KMS-11 (cell line): ENCODE measurements at regions not wholly inside any gene's neighbourhood (a gene's known extent, or its start where the extent isn't known, plus 50 kb on each side); places are given as distances from the start of the nearest gene placed in this dataset.

Experiments
- H2AFZ ChIP-seq: fragments of 200-600 bp; sonication (generic); 2 replicates; pipeline ENCODE4 v1.6.1; 2016; ENCODE audit warnings: antibody characterized with exemption, mixed run types, low read depth
- H3K27ac ChIP-seq: fragments of 200-600 bp; sonication (generic); 2 replicates; pipeline ENCODE4 v1.6.1; 2016; ENCODE audit warnings: mild to moderate bottlenecking, mixed run types
- H3K27me3 ChIP-seq: fragments of 200-600 bp; sonication (generic); 2 replicates; pipeline ENCODE4 v1.6.1; 2017; ENCODE audit warnings: mild to moderate bottlenecking, low read depth, mixed run types, moderate library complexity; ENCODE audit not compliant: insufficient read depth
- H3K36me3 ChIP-seq: fragments of 200-600 bp; sonication (generic); 2 replicates; pipeline ENCODE4 v1.6.1; 2017; ENCODE audit warnings: mild to moderate bottlenecking, mixed run types; ENCODE audit not compliant: insufficient read depth
- H3K4me1 ChIP-seq: fragments of 200-600 bp; sonication (generic); 2 replicates; pipeline ENCODE4 v1.6.1; 2016; ENCODE audit warnings: mild to moderate bottlenecking, low read depth, mixed run types; ENCODE audit not compliant: poor library complexity, severe bottlenecking
- H3K4me2 ChIP-seq: fragments of 200-600 bp; sonication (generic); 2 replicates; pipeline ENCODE4 v1.7.0; 2016; ENCODE audit warnings: mild to moderate bottlenecking, mixed run types
- H3K4me3 ChIP-seq: fragments of 200-600 bp; sonication (generic); IDR thresholded peaks from 2 replicates; pipeline ENCODE4 v1.6.1; 2017; ENCODE audit warnings: low read depth, low read length, mixed read lengths; ENCODE audit not compliant: insufficient read depth
- H3K79me2 ChIP-seq: fragments of 200-600 bp; sonication (generic); 2 replicates; pipeline ENCODE4 v1.6.1; 2016; ENCODE audit warnings: low read depth, mixed run types; ENCODE audit not compliant: insufficient read depth
- H3K9ac ChIP-seq: fragments of 200-600 bp; sonication (generic); 2 replicates; pipeline ENCODE4 v1.6.1; 2016; ENCODE audit warnings: mild to moderate bottlenecking, mixed run types
- H4K20me1 ChIP-seq: fragments of 200-600 bp; sonication (generic); 2 replicates; pipeline ENCODE4 v1.6.1; 2016; ENCODE audit warnings: mild to moderate bottlenecking, mixed run types; ENCODE audit not compliant: insufficient read depth
- CTCF ChIP-seq: fragments of 200-600 bp; sonication (generic); conservative IDR thresholded peaks from 2 replicates; pipeline ENCODE4 v1.6.1; 2017; ENCODE audit warnings: low read depth, mild to moderate bottlenecking, antibody characterized with exemption, low read length, moderate library complexity, mixed read lengths

GRCh38 chr9:117783828-117784227 is 79.6 kb downstream of the TLR4 start:
- no peak overlapping the region for H3K4me3 ChIP-seq
- H3K4me2 ChIP-seq, result peak overlapping the region; percentile 73
- H3K27ac ChIP-seq, result no peak overlapping the region
- H4K20me1 ChIP-seq, result no peaks in the 10 kb centered on the region
- H3K79me2 ChIP-seq, result no peaks in the 10 kb centered on the region
- peak overlapping the region; percentile 77 for H2AFZ ChIP-seq
- TF ChIP-seq CTCF, result no peak
- peaks cover 12% of the 10 kb centered on the region for H3K4me1 ChIP-seq
- H3K9ac ChIP-seq, result no peak overlapping the region
- H3K27me3 ChIP-seq, result no peaks in the 10 kb centered on the region
- H3K36me3 ChIP-seq, result no peaks in the 10 kb centered on the region

- H3K27me3 ChIP-seq, result no peaks in the 10 kb centered on the region
- no peak overlapping the region for H3K4me2 ChIP-seq
- peaks cover 12% of the 10 kb centered on the region for H3K4me1 ChIP-seq
- no peaks in the 10 kb centered on the region for H3K79me2 ChIP-seq
- H3K27ac ChIP-seq, result no peak overlapping the region
- TF ChIP-seq CTCF, result no peak
- no peaks in the 10 kb centered on the region for H3K36me3 ChIP-seq
- H3K4me3 ChIP-seq, result no peak overlapping the region
- no peak overlapping the region for H2AFZ ChIP-seq
- H4K20me1 ChIP-seq, result no peaks in the 10 kb centered on the region
- no peak overlapping the region for H3K9ac ChIP-seq
These were observed 80.8 kb downstream of the TLR4 start for GRCh38 chr9:117784996-117785395.

DNA sequence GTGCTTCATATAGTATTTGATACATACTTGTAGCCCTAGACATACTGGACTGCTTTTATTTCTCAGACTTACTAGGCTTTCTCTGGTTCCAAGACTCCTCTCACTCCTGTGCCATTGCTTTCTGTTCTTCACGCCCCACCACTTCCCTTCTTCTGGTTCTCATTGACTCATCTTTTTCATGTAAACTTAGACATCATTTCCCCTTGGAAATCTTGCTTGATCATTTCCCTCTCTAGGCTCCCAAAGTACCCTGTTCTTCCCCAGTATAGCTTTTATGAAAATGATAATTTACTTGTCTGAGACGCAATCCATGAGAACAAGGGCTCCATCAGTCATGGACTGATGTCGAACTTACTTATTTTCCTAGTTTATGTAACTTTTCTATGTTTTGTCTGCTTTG is 83.5 kb downstream of the TLR4 start:
- no peaks in the 10 kb centered on the region for H3K36me3 ChIP-seq
- H3K4me3 ChIP-seq, result no peak overlapping the region
- H3K27ac ChIP-seq, result no peak overlapping the region
- no peak overlapping the region for H3K9ac ChIP-seq
- H3K79me2 ChIP-seq, result no peaks in the 10 kb centered on the region
- H3K4me1 ChIP-seq, result peaks cover 11% of the 10 kb centered on the region
- no peak overlapping the region for H3K4me2 ChIP-seq
- H2AFZ ChIP-seq, result no peak overlapping the region
- H4K20me1 ChIP-seq, result no peaks in the 10 kb centered on the region
- no peak for TF ChIP-seq CTCF
- no peaks in the 10 kb centered on the region for H3K27me3 ChIP-seq

- no peak overlapping the region for H3K9ac ChIP-seq
- H3K4me2 ChIP-seq, result no peak overlapping the region
- H3K4me1 ChIP-seq, result no peaks in the 10 kb centered on the region
- H3K27ac ChIP-seq, result no peak overlapping the region
- no peaks in the 10 kb centered on the region for H3K79me2 ChIP-seq
- no peaks in the 10 kb centered on the region for H4K20me1 ChIP-seq
- no peaks in the 10 kb centered on the region for H3K27me3 ChIP-seq
- no peaks in the 10 kb centered on the region for H3K36me3 ChIP-seq
- TF ChIP-seq CTCF, result no peak
- no peak overlapping the region for H3K4me3 ChIP-seq
- H2AFZ ChIP-seq, result no peak overlapping the region
These were observed 91.1 kb downstream of the TLR4 start for GRCh38 chr9:117795271-117795670.
